ENCODE measurements at regions not wholly inside any gene's neighbourhood (a gene's known extent, or its start where the extent isn't known, plus 50 kb on each side); places are given as distances from the start of the nearest gene placed in this dataset.

GRCh38 chr3:117537949-117538348 is 828.4 kb downstream of the TUSC7 start:
- H3K4me3 ChIP-seq (ENCODE audit: control insufficient read depth, low read depth, low read length), result no peak overlapping the region
- DNase-seq (ENCODE audit: low read depth), result no peak
- TF ChIP-seq CTCF (IDR thresholded peaks at IDR 0.05; ENCODE audit: control insufficient read depth, insufficient read depth, low read depth, low read length, missing control alignments), result no peak

GRCh38 chr3:117539729-117540128 is 830.1 kb downstream of the TUSC7 start:
- TF ChIP-seq CTCF (IDR thresholded peaks at IDR 0.05; ENCODE audit: control insufficient read depth, insufficient read depth, low read depth, low read length, missing control alignments), result no peak
- no peak overlapping the region for H3K4me3 ChIP-seq (ENCODE audit: control insufficient read depth, low read depth, low read length)
- DNase-seq (ENCODE audit: low read depth), result no peak

- no peak for DNase-seq (ENCODE audit: low read depth)
- no peak for TF ChIP-seq CTCF (IDR thresholded peaks at IDR 0.05; ENCODE audit: control insufficient read depth, insufficient read depth, low read depth, low read length, missing control alignments)
- no peak overlapping the region for H3K4me3 ChIP-seq (ENCODE audit: control insufficient read depth, low read depth, low read length)
These were observed 831.0 kb downstream of the TUSC7 start for GRCh38 chr3:117540597-117540996.

GRCh38 chr3:117541721-117542120 is 832.1 kb downstream of the TUSC7 start:
- no peak for DNase-seq (ENCODE audit: low read depth)
- TF ChIP-seq CTCF (IDR thresholded peaks at IDR 0.05; ENCODE audit: control insufficient read depth, insufficient read depth, low read depth, low read length, missing control alignments), result no peak
- H3K4me3 ChIP-seq (ENCODE audit: control insufficient read depth, low read depth, low read length), result no peak overlapping the region

GRCh38 chr3:117543521-117543920 is 833.9 kb downstream of the TUSC7 start:
- DNase-seq (ENCODE audit: low read depth), result no peak
- no peak for TF ChIP-seq CTCF (IDR thresholded peaks at IDR 0.05; ENCODE audit: control insufficient read depth, insufficient read depth, low read depth, low read length, missing control alignments)
- no peak overlapping the region for H3K4me3 ChIP-seq (ENCODE audit: control insufficient read depth, low read depth, low read length)

GRCh38 chr3:117545484-117545883 is 835.9 kb downstream of the TUSC7 start:
- H3K4me3 ChIP-seq (ENCODE audit: control insufficient read depth, low read depth, low read length), result no peak overlapping the region
- no peak for TF ChIP-seq CTCF (IDR thresholded peaks at IDR 0.05; ENCODE audit: control insufficient read depth, insufficient read depth, low read depth, low read length, missing control alignments)
- no peak for DNase-seq (ENCODE audit: low read depth)

GRCh38 chr3:117547956-117548550 is 838.5 kb downstream of the TUSC7 start:
- TF ChIP-seq CTCF (IDR thresholded peaks at IDR 0.05; ENCODE audit: control insufficient read depth, insufficient read depth, low read depth, low read length, missing control alignments), result no peak
- H3K4me3 ChIP-seq (ENCODE audit: control insufficient read depth, low read depth, low read length), result no peak overlapping the region
- DNase-seq (ENCODE audit: low read depth), result no peak
